ENCODE measurements at regions not wholly inside any gene's neighbourhood (a gene's known extent, or its start where the extent isn't known, plus 50 kb on each side); places are given as distances from the start of the nearest gene placed in this dataset.
"Not testable (repeated sequence)": the region's sequence is repeated elsewhere in the genome, so short reads cannot be mapped to it uniquely, and the experiment has no call there.

GRCh38 chr16:8459085-8459733 is 131.1 kb downstream of the TMEM114 start:
- intact Hi-C loops (cut with micrococcal nuclease) = no loop called here
- ATAC-seq (no peak), DNase-seq (no peak)

DNA sequence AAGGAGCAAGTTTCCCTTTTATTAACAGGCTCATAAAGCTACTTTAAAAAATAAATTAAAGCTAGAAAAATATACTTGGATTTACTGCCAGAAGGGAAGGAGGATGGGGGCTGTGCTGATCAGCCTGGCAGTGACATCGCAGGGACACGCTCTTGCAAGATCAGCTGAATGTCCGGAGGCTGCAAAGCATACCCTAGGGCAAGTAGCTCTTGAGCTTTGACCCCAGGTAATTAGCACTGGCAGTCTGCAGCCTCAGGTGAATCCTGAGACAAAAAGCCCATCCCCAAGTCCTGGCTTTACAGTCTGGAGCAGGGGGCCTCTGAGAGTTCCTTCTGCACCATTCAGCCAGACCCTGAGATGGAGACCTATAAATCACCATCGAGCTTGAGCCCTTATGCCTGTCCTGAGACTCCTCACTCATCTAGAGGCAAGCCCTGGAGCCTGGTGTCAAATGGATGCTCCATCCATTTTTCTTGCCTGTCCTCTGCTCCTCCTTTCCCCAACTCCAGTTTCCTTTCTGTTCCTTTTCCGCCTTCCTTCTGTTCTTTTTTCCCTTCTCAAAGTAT is 131.7 kb downstream of the TMEM114 start:
- intact Hi-C loops (cut with micrococcal nuclease) = no loop called here
- ATAC-seq (no peak), DNase-seq (no peak)

GRCh38 chr16:8453359-8453758 is 137.0 kb downstream of the TMEM114 start:
- ATAC-seq (no peak), DNase-seq (no peak)
- intact Hi-C loops (cut with micrococcal nuclease) = no loop called here

DNA sequence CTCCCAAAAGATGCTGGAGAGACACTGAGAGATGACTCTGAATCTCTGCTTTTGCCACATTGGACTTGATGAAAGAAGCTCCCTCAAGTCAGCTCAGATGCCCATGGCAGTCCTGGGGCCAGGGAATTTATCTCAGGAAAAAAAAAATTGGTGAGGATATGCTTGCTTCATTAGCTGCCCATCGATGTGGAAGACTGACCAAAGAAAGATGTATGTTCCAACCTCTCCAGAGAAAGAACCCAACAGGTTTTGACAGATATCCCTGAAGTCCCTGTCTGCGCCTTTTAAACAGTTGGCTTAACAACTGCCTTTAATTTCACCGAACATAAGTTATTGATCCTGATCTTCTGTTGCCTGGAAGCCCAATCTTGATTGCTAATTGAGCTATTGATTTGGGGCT is 137.4 kb downstream of the TMEM114 start:
- DNase-seq = no peak
- ATAC-seq = no peak
- intact Hi-C loops (cut with micrococcal nuclease) = no loop called here

DNA sequence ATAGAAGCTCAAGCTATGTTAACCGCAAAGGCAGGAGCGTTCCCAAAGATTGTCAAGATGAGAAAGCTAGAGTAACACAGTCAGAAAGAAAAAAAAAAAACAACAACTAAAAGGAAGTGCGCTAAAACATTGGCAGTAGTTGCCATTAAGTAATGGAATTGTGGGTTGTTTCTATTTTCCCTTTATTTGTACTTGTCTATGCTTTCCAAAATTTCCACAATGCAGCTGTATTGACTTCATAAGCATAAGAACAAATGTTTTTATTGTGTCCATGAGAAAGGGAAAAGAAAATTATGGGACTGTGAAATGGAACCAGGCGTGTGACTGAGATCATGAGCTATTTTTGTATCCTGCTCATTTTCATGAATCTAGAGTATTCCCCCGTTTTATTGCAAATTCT is 153.4 kb downstream of the TMEM114 start:
- ATAC-seq (no peak), DNase-seq (no peak)
- intact Hi-C loops (cut with micrococcal nuclease) = no loop called here

GRCh38 chr16:8431783-8432182 is 158.5 kb downstream of the TMEM114 start:
- no peak for ATAC-seq
- DNase-seq = no peak
- intact Hi-C loops (cut with micrococcal nuclease) = no loop called here

GRCh38 chr16:8430401-8430800 is 159.9 kb downstream of the TMEM114 start:
- DNase-seq = no peak
- no peak for ATAC-seq
- intact Hi-C loops (cut with micrococcal nuclease) = no loop called here

DNA sequence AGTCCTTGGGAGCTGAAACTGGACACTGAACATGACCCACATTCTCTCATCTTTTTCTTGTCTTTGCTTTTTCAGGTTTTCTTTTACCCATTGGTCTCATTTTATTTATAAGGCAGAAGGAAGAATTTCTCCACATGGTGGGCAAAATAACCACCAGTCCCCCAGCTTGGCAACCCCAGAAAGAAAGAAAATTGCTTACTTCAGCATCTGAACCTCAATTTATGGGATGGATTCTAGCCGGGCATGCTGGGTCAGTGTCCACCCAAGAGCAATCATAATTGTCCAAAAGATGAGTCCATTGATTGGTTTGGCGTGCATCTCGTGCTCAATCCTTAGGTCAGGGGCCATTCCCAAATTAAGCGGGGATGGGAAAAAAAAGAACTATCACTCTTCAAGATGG is 163.7 kb downstream of the TMEM114 start:
- no peak for ATAC-seq
- DNase-seq = no peak
- intact Hi-C loops (cut with micrococcal nuclease) = no loop called here

DNA sequence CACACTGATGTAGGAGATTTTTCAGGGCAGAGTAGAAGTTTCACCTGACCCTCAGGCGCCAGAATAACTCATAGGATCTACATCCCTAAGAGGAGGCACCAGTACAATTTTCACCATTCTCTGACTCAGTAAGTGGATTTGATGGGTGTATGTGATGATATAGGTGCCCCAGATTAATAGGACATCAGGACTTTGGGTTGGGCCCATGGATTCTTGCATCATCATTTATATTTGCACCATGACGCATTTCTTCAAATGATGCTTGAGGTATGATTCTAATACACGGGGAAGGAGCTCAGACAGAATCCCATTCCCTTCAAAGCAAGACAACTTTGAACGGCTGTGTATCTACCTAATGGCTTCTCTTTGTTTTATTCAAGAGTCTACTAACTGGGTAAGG is 173.2 kb downstream of the TMEM114 start:
- DNase-seq (no peak), ATAC-seq (no peak)
- intact Hi-C loops (cut with micrococcal nuclease) = no loop called here

GRCh38 chr16:8408855-8409567 is 181.3 kb downstream of the TMEM114 start:
- no peak for ATAC-seq
- DNase-seq = no peak
- intact Hi-C loops (cut with micrococcal nuclease) = no loop called here

- DNase-seq = no peak
- no peak for ATAC-seq
- intact Hi-C loops (cut with micrococcal nuclease) = no loop called here
Observed at GRCh38 chr16:8407351-8407750, 183.0 kb downstream of the TMEM114 start.

DNA sequence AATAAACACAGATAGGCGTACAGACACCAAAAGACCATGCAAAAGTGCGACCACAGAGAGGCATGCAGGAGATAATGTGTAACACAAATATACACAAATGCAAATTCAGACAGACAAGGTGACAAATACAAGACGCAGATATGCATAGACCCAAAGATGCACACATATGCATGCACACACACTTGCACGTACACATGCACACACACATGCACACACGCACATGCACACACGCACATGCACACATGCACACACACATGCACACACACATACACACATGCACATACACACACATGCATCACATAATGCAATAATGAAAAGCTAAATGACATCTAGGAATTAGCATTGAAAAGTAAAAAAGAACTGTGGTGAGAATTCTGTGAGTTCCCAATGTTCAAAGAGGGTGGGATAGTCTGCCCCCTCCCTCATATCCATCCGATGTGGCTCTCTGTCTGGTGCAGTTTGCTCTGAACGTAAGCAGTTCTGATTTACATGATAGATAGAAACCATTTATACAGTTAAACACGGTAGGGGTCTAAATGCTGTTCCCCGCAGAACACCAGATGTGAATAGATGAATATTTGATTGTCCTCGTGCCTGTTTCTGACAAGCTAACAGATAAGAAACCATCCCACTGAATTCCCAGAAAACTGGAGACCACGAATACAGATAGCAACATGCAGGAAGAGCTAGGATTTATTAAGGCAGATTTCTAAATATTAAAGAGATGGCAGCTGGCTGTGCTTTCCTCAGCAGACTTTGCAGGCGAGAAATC is 186.1 kb downstream of the TMEM114 start:
- DNase-seq (no peak), ATAC-seq (no peak)
- intact Hi-C loops (cut with micrococcal nuclease) = no loop called here

GRCh38 chr16:8402981-8403843 is 187.1 kb downstream of the TMEM114 start:
- intact Hi-C loops (cut with micrococcal nuclease) = no loop called here
- no peak for ATAC-seq
- no peak for DNase-seq

DNA sequence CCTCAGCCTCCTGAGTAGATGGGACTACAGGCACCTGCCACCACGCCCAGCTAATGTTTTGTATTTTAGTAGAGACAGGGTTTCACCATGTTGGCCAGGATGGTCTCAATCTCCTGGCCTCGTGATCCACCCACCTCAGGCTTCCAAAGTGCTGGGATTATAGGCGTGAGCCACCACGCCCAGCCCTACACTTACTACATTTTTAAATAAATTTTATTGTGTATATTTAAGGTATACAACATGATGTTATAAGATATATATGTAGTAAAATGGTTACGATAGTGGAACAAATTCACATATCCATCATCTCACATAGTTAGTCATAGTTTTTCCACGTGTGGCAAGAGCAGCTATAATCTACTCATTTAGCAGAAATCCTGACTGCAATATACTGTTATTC is 189.6 kb downstream of the TMEM114 start:
- ATAC-seq; intact Hi-C loops (cut with micrococcal nuclease); DNase-seq: not testable (repeated sequence)

DNA sequence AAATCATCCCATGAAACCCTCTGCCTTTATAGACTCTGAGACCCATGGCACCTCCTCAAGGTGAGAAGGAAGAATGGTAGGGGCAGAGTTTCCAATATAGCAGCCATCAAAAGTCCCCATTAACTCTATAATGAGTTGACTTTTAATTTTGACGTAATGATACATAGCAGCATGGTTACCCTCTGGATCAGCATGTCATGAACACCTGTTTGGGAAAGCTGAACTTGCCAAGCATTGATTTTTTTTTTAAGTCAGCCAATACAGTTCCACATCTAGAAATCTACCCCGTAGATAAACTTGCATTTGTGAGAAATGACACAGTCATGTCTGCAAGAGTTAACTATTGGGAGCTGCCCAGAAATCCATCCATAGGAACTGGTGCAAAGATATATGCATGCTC is 191.8 kb downstream of the TMEM114 start:
- intact Hi-C loops (cut with micrococcal nuclease) = no loop called here
- ATAC-seq = no peak
- DNase-seq = no peak

GRCh38 chr16:8397223-8397622 is 193.1 kb downstream of the TMEM114 start:
- intact Hi-C loops (cut with micrococcal nuclease) = no loop called here
- DNase-seq = no peak

GRCh38 chr16:8396463-8396862 is 193.8 kb downstream of the TMEM114 start:
- DNase-seq (no peak), ATAC-seq (no peak)
- intact Hi-C loops (cut with micrococcal nuclease) = no loop called here

More at GRCh38 chr16:8397223-8397622, 193.1 kb downstream of the TMEM114 start:
- ATAC-seq = no peak

GRCh38 chr16:8391257-8391656 is 199.1 kb downstream of the TMEM114 start:
- DNase-seq = no peak
- ATAC-seq = no peak
- intact Hi-C loops (cut with micrococcal nuclease) = no loop called here

- DNase-seq = no peak
- intact Hi-C loops (cut with micrococcal nuclease) = no loop called here
- no peak for ATAC-seq
Observed at GRCh38 chr16:8388684-8389083, 201.6 kb downstream of the TMEM114 start.

Measured in left ventricle myocardium superior (tissue), 1 donor.